SK-N-SH treated with all-trans-retinoic acid at 6 μM for 48 hours (cell line): ENCODE measurements at regions not wholly inside any gene's neighbourhood (a gene's known extent, or its start where the extent isn't known, plus 50 kb on each side); places are given as distances from the start of the nearest gene placed in this dataset.

Experiments
- ISL1 ChIP-seq: fragments of 250-450 bp; sonication (Bioruptor Pico); IDR thresholded peaks from 2 replicates; pipeline ENCODE4 v2.1.2; 2022; ENCODE audit warnings: mild to moderate bottlenecking, moderate library complexity
- OSR1 ChIP-seq: fragments of 250-450 bp; sonication (Bioruptor Pico); IDR thresholded peaks from 2 replicates; pipeline ENCODE4 v1.8.0; 2022; ENCODE audit warnings: moderate library complexity, mild to moderate bottlenecking, inconsistent platforms
- PPARA ChIP-seq: fragments of 250-450 bp; sonication (Bioruptor Pico); IDR thresholded peaks from 2 replicates; pipeline ENCODE4 v1.5.0; 2020; ENCODE audit warnings: mild to moderate bottlenecking, borderline replicate concordance
- RARB ChIP-seq: fragments of 250-450 bp; sonication (Bioruptor Pico); IDR thresholded peaks from 2 replicates; pipeline ENCODE4 v1.8.0; 2021; ENCODE audit warnings: mild to moderate bottlenecking, moderate library complexity
- TSHZ2 ChIP-seq: fragments of 250-450 bp; sonication (Bioruptor Pico); IDR thresholded peaks from 2 replicates; pipeline ENCODE4 v1.5.0; 2020; ENCODE audit warnings: mild to moderate bottlenecking, moderate library complexity
- ZFP3 ChIP-seq: fragments of 250-450 bp; sonication (Bioruptor Pico); IDR thresholded peaks from 2 replicates; pipeline ENCODE4 v1.5.0; 2020; ENCODE audit warnings: mild to moderate bottlenecking, moderate library complexity
- TF ChIP-seq, protein P1 (sequence below): fragments of 250-450 bp; sonication (Bioruptor Pico); IDR thresholded peaks from 2 replicates; pipeline ENCODE4 v1.8.0; 2020; ENCODE audit warnings: mild to moderate bottlenecking, moderate library complexity, borderline replicate concordance
- TF ChIP-seq, protein P2 (sequence below): fragments of 250-450 bp; sonication (Bioruptor Pico); IDR thresholded peaks from 2 replicates; pipeline ENCODE4 v1.8.0; 2021; ENCODE audit warnings: low read depth, mild to moderate bottlenecking, moderate library complexity, borderline replicate concordance

- TF ChIP-seq, protein P1, sequence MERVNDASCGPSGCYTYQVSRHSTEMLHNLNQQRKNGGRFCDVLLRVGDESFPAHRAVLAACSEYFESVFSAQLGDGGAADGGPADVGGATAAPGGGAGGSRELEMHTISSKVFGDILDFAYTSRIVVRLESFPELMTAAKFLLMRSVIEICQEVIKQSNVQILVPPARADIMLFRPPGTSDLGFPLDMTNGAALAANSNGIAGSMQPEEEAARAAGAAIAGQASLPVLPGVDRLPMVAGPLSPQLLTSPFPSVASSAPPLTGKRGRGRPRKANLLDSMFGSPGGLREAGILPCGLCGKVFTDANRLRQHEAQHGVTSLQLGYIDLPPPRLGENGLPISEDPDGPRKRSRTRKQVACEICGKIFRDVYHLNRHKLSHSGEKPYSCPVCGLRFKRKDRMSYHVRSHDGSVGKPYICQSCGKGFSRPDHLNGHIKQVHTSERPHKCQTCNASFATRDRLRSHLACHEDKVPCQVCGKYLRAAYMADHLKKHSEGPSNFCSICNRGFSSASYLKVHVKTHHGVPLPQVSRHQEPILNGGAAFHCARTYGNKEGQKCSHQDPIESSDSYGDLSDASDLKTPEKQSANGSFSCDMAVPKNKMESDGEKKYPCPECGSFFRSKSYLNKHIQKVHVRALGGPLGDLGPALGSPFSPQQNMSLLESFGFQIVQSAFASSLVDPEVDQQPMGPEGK (CRISPR knock-in tag), result no peak
- TF ChIP-seq RARB, result no peak
- no peak for TF ChIP-seq ISL1
- no peak for TF ChIP-seq ZFP3
- TF ChIP-seq, protein P2, sequence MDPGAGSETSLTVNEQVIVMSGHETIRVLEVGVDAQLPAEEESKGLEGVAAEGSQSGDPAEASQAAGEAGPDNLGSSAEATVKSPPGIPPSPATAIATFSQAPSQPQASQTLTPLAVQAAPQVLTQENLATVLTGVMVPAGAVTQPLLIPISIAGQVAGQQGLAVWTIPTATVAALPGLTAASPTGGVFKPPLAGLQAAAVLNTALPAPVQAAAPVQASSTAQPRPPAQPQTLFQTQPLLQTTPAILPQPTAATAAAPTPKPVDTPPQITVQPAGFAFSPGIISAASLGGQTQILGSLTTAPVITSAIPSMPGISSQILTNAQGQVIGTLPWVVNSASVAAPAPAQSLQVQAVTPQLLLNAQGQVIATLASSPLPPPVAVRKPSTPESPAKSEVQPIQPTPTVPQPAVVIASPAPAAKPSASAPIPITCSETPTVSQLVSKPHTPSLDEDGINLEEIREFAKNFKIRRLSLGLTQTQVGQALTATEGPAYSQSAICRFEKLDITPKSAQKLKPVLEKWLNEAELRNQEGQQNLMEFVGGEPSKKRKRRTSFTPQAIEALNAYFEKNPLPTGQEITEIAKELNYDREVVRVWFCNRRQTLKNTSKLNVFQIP (CRISPR knock-in tag), result no peak
- no peak for TF ChIP-seq TSHZ2 (CRISPR knock-in tag)
- no peak for TF ChIP-seq OSR1 (CRISPR knock-in tag)
- no peak for TF ChIP-seq PPARA (CRISPR knock-in tag)
Observed at GRCh38 chr21:24955275-24955961, 651.9 kb downstream of the MRPL39 start.
